ENCODE measurements at regions not wholly inside any gene's neighbourhood (a gene's known extent, or its start where the extent isn't known, plus 50 kb on each side); places are given as distances from the start of the nearest gene placed in this dataset.

DNA sequence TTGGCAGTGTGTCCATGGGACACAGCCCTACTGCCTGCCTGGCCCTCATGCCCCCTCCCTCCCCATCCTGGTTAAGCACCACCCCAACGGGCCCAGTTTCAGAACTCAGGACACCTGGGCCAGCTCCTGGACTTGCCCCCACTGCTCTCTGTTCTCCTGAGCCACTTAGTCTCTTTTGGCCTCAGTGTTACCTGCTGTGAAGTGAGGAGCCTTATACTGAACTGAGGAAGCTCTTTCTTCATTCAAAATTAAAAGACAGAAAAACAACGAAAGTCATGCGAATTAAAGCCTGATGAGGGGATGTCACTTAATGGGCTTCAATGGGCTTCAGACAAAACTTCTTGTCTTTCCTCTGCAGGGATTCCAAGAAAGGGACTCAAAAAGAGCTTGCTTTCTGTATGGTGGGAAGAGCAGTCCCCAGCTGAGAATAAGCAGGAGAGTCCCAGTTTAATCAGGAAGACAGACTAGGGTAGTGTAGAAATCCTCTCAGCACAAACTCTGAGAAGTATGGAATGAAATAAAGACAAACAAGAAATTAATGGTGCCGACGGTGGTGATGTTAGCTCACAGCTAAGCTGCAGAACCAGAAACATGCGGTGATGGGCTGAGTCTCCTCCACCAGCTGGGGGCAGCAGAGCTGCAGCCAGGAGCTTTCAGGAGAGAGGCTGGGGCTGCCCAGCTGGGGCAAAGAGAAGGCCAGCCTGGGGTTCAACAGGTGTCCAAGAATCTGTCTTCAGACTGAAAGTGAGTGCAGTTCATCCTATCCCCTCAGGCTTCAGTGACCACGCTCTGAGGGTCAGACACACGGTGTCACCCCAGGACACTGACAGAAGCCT, 101.0 kb downstream of the GGTLC2 start:
- TF ChIP-seq, protein P1, sequence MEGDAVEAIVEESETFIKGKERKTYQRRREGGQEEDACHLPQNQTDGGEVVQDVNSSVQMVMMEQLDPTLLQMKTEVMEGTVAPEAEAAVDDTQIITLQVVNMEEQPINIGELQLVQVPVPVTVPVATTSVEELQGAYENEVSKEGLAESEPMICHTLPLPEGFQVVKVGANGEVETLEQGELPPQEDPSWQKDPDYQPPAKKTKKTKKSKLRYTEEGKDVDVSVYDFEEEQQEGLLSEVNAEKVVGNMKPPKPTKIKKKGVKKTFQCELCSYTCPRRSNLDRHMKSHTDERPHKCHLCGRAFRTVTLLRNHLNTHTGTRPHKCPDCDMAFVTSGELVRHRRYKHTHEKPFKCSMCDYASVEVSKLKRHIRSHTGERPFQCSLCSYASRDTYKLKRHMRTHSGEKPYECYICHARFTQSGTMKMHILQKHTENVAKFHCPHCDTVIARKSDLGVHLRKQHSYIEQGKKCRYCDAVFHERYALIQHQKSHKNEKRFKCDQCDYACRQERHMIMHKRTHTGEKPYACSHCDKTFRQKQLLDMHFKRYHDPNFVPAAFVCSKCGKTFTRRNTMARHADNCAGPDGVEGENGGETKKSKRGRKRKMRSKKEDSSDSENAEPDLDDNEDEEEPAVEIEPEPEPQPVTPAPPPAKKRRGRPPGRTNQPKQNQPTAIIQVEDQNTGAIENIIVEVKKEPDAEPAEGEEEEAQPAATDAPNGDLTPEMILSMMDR (IDR thresholded peaks at IDR 0.05), result no peak
- TF ChIP-seq POLR2A (IDR thresholded peaks at IDR 0.05), result no peak
